ENCODE measurements at regions not wholly inside any gene's neighbourhood (a gene's known extent, or its start where the extent isn't known, plus 50 kb on each side); places are given as distances from the start of the nearest gene placed in this dataset.

- Mint-ChIP-seq H3K27ac (ENCODE audit: unreplicated experiment) (no peak overlapping the region), H3K4me1 (ENCODE audit: low read depth, unreplicated experiment) (no peaks in the 10 kb centered on the region), H3K27me3 (ENCODE audit: insufficient read depth, unreplicated experiment) (peaks cover 2% of the 10 kb centered on the region), H3K9me3 (ENCODE audit: unreplicated experiment) (no peaks in the 10 kb centered on the region), H3K4me3 (ENCODE audit: unreplicated experiment) (no peak overlapping the region), H3K36me3 (ENCODE audit: insufficient read depth, unreplicated experiment) (no peaks in the 10 kb centered on the region)
- no TSS peak for BruUV-seq (replicated peaks)
- Histone ChIP-seq H3K4me3 (ENCODE audit: low read depth, low read length) (no peak overlapping the region), H3K36me3 (ENCODE audit: control insufficient read depth, insufficient read depth, low read length) (no peaks in the 10 kb centered on the region), H3K27me3 (replicated peaks; ENCODE audit: control insufficient read depth, insufficient read depth, low read length) (no peaks in the 10 kb centered on the region), H3K4me1 (0 out of 2 replicates have a peak, but pooled peaks cover 8% of the 10 kb centered on the region), H3K9me3 (no peaks in the 10 kb centered on the region)
- TF ChIP-seq CTCF (IDR thresholded peaks at IDR 0.05; ENCODE audit: insufficient read depth in 1 of 2, low read depth in 1 of 2, low read length in 1 of 2, severe bottlenecking in 1 of 2, unreplicated experiment in 1 of 2) = no peak
- ChIA-PET CTCF (no interaction called here), POLR2A (no interaction called here)
- DNase-seq = no peak
- intact Hi-C loops (cut with micrococcal nuclease; ENCODE audit: unreplicated experiment) = no loop called here
These were observed 506.5 kb downstream of the ARHGEF28 start for GRCh38 chr5:74132485-74132884.

GRCh38 chr5:74131250-74131649, 505.3 kb downstream of the ARHGEF28 start:
- Histone ChIP-seq H3K4me1 (0 out of 2 replicates have a peak, but pooled peaks cover 10% of the 10 kb centered on the region), H3K9me3 (no peaks in the 10 kb centered on the region), H3K36me3 (ENCODE audit: control insufficient read depth, insufficient read depth, low read length) (no peaks in the 10 kb centered on the region), H3K27me3 (replicated peaks; ENCODE audit: control insufficient read depth, insufficient read depth, low read length) (no peaks in the 10 kb centered on the region), H3K4me3 (ENCODE audit: low read depth, low read length) (no peak overlapping the region)
- POLR2A ChIA-PET = no interaction called here
- Mint-ChIP-seq H3K27me3 (ENCODE audit: insufficient read depth, unreplicated experiment) (peaks cover 2% of the 10 kb centered on the region), H3K4me3 (ENCODE audit: unreplicated experiment) (no peak overlapping the region), H3K4me1 (ENCODE audit: low read depth, unreplicated experiment) (peaks cover 8% of the 10 kb centered on the region), H3K27ac (ENCODE audit: unreplicated experiment) (no peak overlapping the region), H3K36me3 (ENCODE audit: insufficient read depth, unreplicated experiment) (no peaks in the 10 kb centered on the region), H3K9me3 (ENCODE audit: unreplicated experiment) (no peaks in the 10 kb centered on the region)
- CTCF ChIA-PET = no interaction called here
- BruUV-seq (replicated peaks) = no TSS peak
- intact Hi-C loops (cut with micrococcal nuclease; ENCODE audit: unreplicated experiment) = no loop called here
- DNase-seq = no peak
- TF ChIP-seq CTCF (IDR thresholded peaks at IDR 0.05; ENCODE audit: insufficient read depth in 1 of 2, low read depth in 1 of 2, low read length in 1 of 2, severe bottlenecking in 1 of 2, unreplicated experiment in 1 of 2) = no peak

- POLR2A ChIA-PET = no interaction called here
- H3K4me1 Mint-ChIP-seq (ENCODE audit: low read depth, unreplicated experiment) = peaks cover 8% of the 10 kb centered on the region
These were observed 504.3 kb downstream of the ARHGEF28 start for GRCh38 chr5:74130155-74130897.

More at GRCh38 chr5:74130155-74130897, 504.3 kb downstream of the ARHGEF28 start:
- no peak for TF ChIP-seq CTCF (IDR thresholded peaks at IDR 0.05; ENCODE audit: insufficient read depth in 1 of 2, low read depth in 1 of 2, low read length in 1 of 2, severe bottlenecking in 1 of 2, unreplicated experiment in 1 of 2)
- Histone ChIP-seq H3K36me3 (ENCODE audit: control insufficient read depth, insufficient read depth, low read length) (no peaks in the 10 kb centered on the region), H3K4me3 (ENCODE audit: low read depth, low read length) (no peak overlapping the region), H3K4me1 (0 out of 2 replicates have a peak, but pooled peaks cover 10% of the 10 kb centered on the region), H3K9me3 (no peaks in the 10 kb centered on the region), H3K27me3 (replicated peaks; ENCODE audit: control insufficient read depth, insufficient read depth, low read length) (no peaks in the 10 kb centered on the region)
- CTCF ChIA-PET = no interaction called here
- BruUV-seq (replicated peaks) = no TSS peak
- no peak overlapping the region for H3K27ac Mint-ChIP-seq (ENCODE audit: unreplicated experiment)
- peaks cover 2% of the 10 kb centered on the region for H3K27me3 Mint-ChIP-seq (ENCODE audit: insufficient read depth, unreplicated experiment)
- no peaks in the 10 kb centered on the region for H3K36me3 Mint-ChIP-seq (ENCODE audit: insufficient read depth, unreplicated experiment)
- intact Hi-C loops (cut with micrococcal nuclease; ENCODE audit: unreplicated experiment) = no loop called here
- DNase-seq = no peak
- H3K9me3 Mint-ChIP-seq (ENCODE audit: unreplicated experiment) = no peaks in the 10 kb centered on the region
- H3K4me3 Mint-ChIP-seq (ENCODE audit: unreplicated experiment) = no peak overlapping the region
